ENCODE measurements at regions not wholly inside any gene's neighbourhood (a gene's known extent, or its start where the extent isn't known, plus 50 kb on each side); places are given as distances from the start of the nearest gene placed in this dataset.

- WGBS, 2 experiments: 69 to 85% methylated on average over 4 to 5 of the region's 5 CpGs
- no peaks in the 10 kb centered on the region for H3K9me3 ChIP-seq (ENCODE audit: control insufficient read depth, low read length)
- no peak overlapping the region for H3K4me3 ChIP-seq (ENCODE audit: insufficient read depth, low read depth, low read length)
- H3K4me1 ChIP-seq (ENCODE audit: control insufficient read depth, insufficient read depth, low read length): peaks cover 22% of the 10 kb centered on the region
- no peaks in the 10 kb centered on the region for H3K36me3 ChIP-seq (ENCODE audit: control insufficient read depth, insufficient read depth, low read length)
- H3K27ac ChIP-seq (ENCODE audit: insufficient read depth, low read depth, low read length, poor library complexity, severe bottlenecking): no peak overlapping the region
- no peaks in the 10 kb centered on the region for H3K27me3 ChIP-seq (ENCODE audit: control insufficient read depth, insufficient read depth, low read length, poor library complexity, severe bottlenecking)
These were observed 243.8 kb downstream of the CSNK1G3 start for GRCh38 chr5:123755653-123756317.

- no peak overlapping the region for H3K4me3 ChIP-seq (ENCODE audit: insufficient read depth, low read depth, low read length)
- no peaks in the 10 kb centered on the region for H3K27me3 ChIP-seq (ENCODE audit: control insufficient read depth, insufficient read depth, low read length, poor library complexity, severe bottlenecking)
- WGBS, 2 experiments: 39 to 56% methylated on average over 3 of the region's 3 CpGs
- peak overlapping the region; percentile 68 for H3K27ac ChIP-seq (ENCODE audit: insufficient read depth, low read depth, low read length, poor library complexity, severe bottlenecking)
- H3K4me1 ChIP-seq (ENCODE audit: control insufficient read depth, insufficient read depth, low read length): peaks cover 22% of the 10 kb centered on the region
- no peaks in the 10 kb centered on the region for H3K9me3 ChIP-seq (ENCODE audit: control insufficient read depth, low read length)
- H3K36me3 ChIP-seq (ENCODE audit: control insufficient read depth, insufficient read depth, low read length): no peaks in the 10 kb centered on the region
These were observed 242.9 kb downstream of the CSNK1G3 start for GRCh38 chr5:123754908-123755307.

GRCh38 chr5:123753937-123754891, 242.2 kb downstream of the CSNK1G3 start:
- 87 to 89% methylated on average over 3 to 4 of the region's 4 CpGs for WGBS, 2 experiments

GRCh38 chr5:123753180-123753936, 241.4 kb downstream of the CSNK1G3 start:
- Histone ChIP-seq H3K9me3 (ENCODE audit: control insufficient read depth, low read length) (no peaks in the 10 kb centered on the region), H3K27ac (ENCODE audit: insufficient read depth, low read depth, low read length, poor library complexity, severe bottlenecking) (no peak overlapping the region), H3K36me3 (ENCODE audit: control insufficient read depth, insufficient read depth, low read length) (no peaks in the 10 kb centered on the region), H3K4me1 (ENCODE audit: control insufficient read depth, insufficient read depth, low read length) (peaks cover 22% of the 10 kb centered on the region), H3K4me3 (ENCODE audit: insufficient read depth, low read depth, low read length) (no peak overlapping the region), H3K27me3 (ENCODE audit: control insufficient read depth, insufficient read depth, low read length, poor library complexity, severe bottlenecking) (no peaks in the 10 kb centered on the region)
- WGBS, 2 experiments: 100% methylated on average over 1 of the region's 3 CpGs

More at GRCh38 chr5:123753937-123754891, 242.2 kb downstream of the CSNK1G3 start:
- peaks cover 22% of the 10 kb centered on the region for H3K4me1 ChIP-seq (ENCODE audit: control insufficient read depth, insufficient read depth, low read length)
- no peaks in the 10 kb centered on the region for H3K36me3 ChIP-seq (ENCODE audit: control insufficient read depth, insufficient read depth, low read length)
- no peaks in the 10 kb centered on the region for H3K9me3 ChIP-seq (ENCODE audit: control insufficient read depth, low read length)
- no peak overlapping the region for H3K4me3 ChIP-seq (ENCODE audit: insufficient read depth, low read depth, low read length)
- H3K27me3 ChIP-seq (ENCODE audit: control insufficient read depth, insufficient read depth, low read length, poor library complexity, severe bottlenecking): no peaks in the 10 kb centered on the region
- H3K27ac ChIP-seq (ENCODE audit: insufficient read depth, low read depth, low read length, poor library complexity, severe bottlenecking): peak overlapping the region; percentile 68

- Histone ChIP-seq H3K4me1 (ENCODE audit: control insufficient read depth, insufficient read depth, low read length) (peaks cover 22% of the 10 kb centered on the region), H3K36me3 (ENCODE audit: control insufficient read depth, insufficient read depth, low read length) (no peaks in the 10 kb centered on the region)
These were observed 240.7 kb downstream of the CSNK1G3 start for GRCh38 chr5:123752552-123753179.

GRCh38 chr5:123751670-123752069, 239.7 kb downstream of the CSNK1G3 start:
- Histone ChIP-seq H3K36me3 (ENCODE audit: control insufficient read depth, insufficient read depth, low read length) (no peaks in the 10 kb centered on the region), H3K4me3 (ENCODE audit: insufficient read depth, low read depth, low read length) (no peak overlapping the region), H3K9me3 (ENCODE audit: control insufficient read depth, low read length) (no peaks in the 10 kb centered on the region), H3K27me3 (ENCODE audit: control insufficient read depth, insufficient read depth, low read length, poor library complexity, severe bottlenecking) (no peaks in the 10 kb centered on the region), H3K27ac (ENCODE audit: insufficient read depth, low read depth, low read length, poor library complexity, severe bottlenecking) (no peak overlapping the region), H3K4me1 (ENCODE audit: control insufficient read depth, insufficient read depth, low read length) (peaks cover 26% of the 10 kb centered on the region)
- WGBS, 2 experiments: no CpG with 5 or more reads among the region's 3 CpGs

More at GRCh38 chr5:123752552-123753179, 240.7 kb downstream of the CSNK1G3 start:
- no peaks in the 10 kb centered on the region for H3K9me3 ChIP-seq (ENCODE audit: control insufficient read depth, low read length)
- H3K27ac ChIP-seq (ENCODE audit: insufficient read depth, low read depth, low read length, poor library complexity, severe bottlenecking): no peak overlapping the region
- 88 to 93% methylated on average over 5 of the region's 5 CpGs for WGBS, 2 experiments
- no peaks in the 10 kb centered on the region for H3K27me3 ChIP-seq (ENCODE audit: control insufficient read depth, insufficient read depth, low read length, poor library complexity, severe bottlenecking)
- no peak overlapping the region for H3K4me3 ChIP-seq (ENCODE audit: insufficient read depth, low read depth, low read length)

GRCh38 chr5:123748239-123748638, 236.3 kb downstream of the CSNK1G3 start:
- Histone ChIP-seq H3K4me1 (ENCODE audit: control insufficient read depth, insufficient read depth, low read length) (peaks cover 6% of the 10 kb centered on the region), H3K4me3 (ENCODE audit: insufficient read depth, low read depth, low read length) (no peak overlapping the region), H3K27ac (ENCODE audit: insufficient read depth, low read depth, low read length, poor library complexity, severe bottlenecking) (no peak overlapping the region), H3K9me3 (ENCODE audit: control insufficient read depth, low read length) (no peaks in the 10 kb centered on the region), H3K36me3 (ENCODE audit: control insufficient read depth, insufficient read depth, low read length) (no peaks in the 10 kb centered on the region), H3K27me3 (ENCODE audit: control insufficient read depth, insufficient read depth, low read length, poor library complexity, severe bottlenecking) (no peaks in the 10 kb centered on the region)
- WGBS, 2 experiments: 96 to 100% methylated on average over 1 of the region's 1 CpG

- Histone ChIP-seq H3K9me3 (ENCODE audit: control insufficient read depth, low read length) (no peaks in the 10 kb centered on the region), H3K4me3 (ENCODE audit: insufficient read depth, low read depth, low read length) (no peak overlapping the region), H3K4me1 (ENCODE audit: control insufficient read depth, insufficient read depth, low read length) (peaks cover 6% of the 10 kb centered on the region), H3K27me3 (ENCODE audit: control insufficient read depth, insufficient read depth, low read length, poor library complexity, severe bottlenecking) (no peaks in the 10 kb centered on the region), H3K36me3 (ENCODE audit: control insufficient read depth, insufficient read depth, low read length) (no peaks in the 10 kb centered on the region), H3K27ac (ENCODE audit: insufficient read depth, low read depth, low read length, poor library complexity, severe bottlenecking) (no peak overlapping the region)
- WGBS, 2 experiments: 83 to 87% methylated on average over 3 of the region's 3 CpGs
These were observed 234.8 kb downstream of the CSNK1G3 start for GRCh38 chr5:123746683-123747360.

GRCh38 chr5:123743990-123744583, 232.1 kb downstream of the CSNK1G3 start:
- Histone ChIP-seq H3K4me1 (ENCODE audit: control insufficient read depth, insufficient read depth, low read length) (peaks cover 6% of the 10 kb centered on the region), H3K27ac (ENCODE audit: insufficient read depth, low read depth, low read length, poor library complexity, severe bottlenecking) (no peak overlapping the region)
- 92 to 94% methylated on average over 1 of the region's 1 CpG for WGBS, 2 experiments

More at GRCh38 chr5:123743990-123744583, 232.1 kb downstream of the CSNK1G3 start:
- Histone ChIP-seq H3K4me3 (ENCODE audit: insufficient read depth, low read depth, low read length) (no peak overlapping the region), H3K9me3 (ENCODE audit: control insufficient read depth, low read length) (no peaks in the 10 kb centered on the region), H3K36me3 (ENCODE audit: control insufficient read depth, insufficient read depth, low read length) (no peaks in the 10 kb centered on the region), H3K27me3 (ENCODE audit: control insufficient read depth, insufficient read depth, low read length, poor library complexity, severe bottlenecking) (no peaks in the 10 kb centered on the region)

Data from ectodermal cell (in vitro differentiated cells).